Nephron progenitor cell (in vitro differentiated cells): ENCODE measurements at regions not wholly inside any gene's neighbourhood (a gene's known extent, or its start where the extent isn't known, plus 50 kb on each side); places are given as distances from the start of the nearest gene placed in this dataset.

Experiments
- DNase-seq: peaks from one replicate; pipeline ENCODE4 v3.0.0; 2021
- H3K27ac Mint-ChIP-seq: 2 replicates; pipeline ENCODE4 v1.8.0; 2021; ENCODE audit warnings: mild to moderate bottlenecking, moderate library complexity, mixed read lengths
- H3K27me3 Mint-ChIP-seq: 2 replicates; pipeline ENCODE4 v1.8.0; 2021; ENCODE audit warnings: mild to moderate bottlenecking, low read depth, mixed read lengths; ENCODE audit not compliant: poor library complexity
- H3K36me3 Mint-ChIP-seq: 2 replicates; pipeline ENCODE4 v1.8.0; 2021; ENCODE audit warnings: low read depth, mixed read lengths
- H3K4me1 Mint-ChIP-seq: 2 replicates; pipeline ENCODE4 v1.8.0; 2021; ENCODE audit warnings: mixed read lengths
- H3K4me3 Mint-ChIP-seq: 2 replicates; pipeline ENCODE4 v1.8.0; 2021; ENCODE audit warnings: mild to moderate bottlenecking, moderate library complexity, mixed read lengths
- H3K9me3 Mint-ChIP-seq: 2 replicates; pipeline ENCODE4 v1.8.0; 2021; ENCODE audit warnings: mild to moderate bottlenecking, moderate library complexity, mixed read lengths
- TF ChIP-seq, protein P1 (sequence below): fragments of 200-600 bp; sonication (generic); IDR thresholded peaks from 2 replicates; pipeline ENCODE4 v1.5.0; 2021; ENCODE audit warnings: antibody characterized with exemption

DNA sequence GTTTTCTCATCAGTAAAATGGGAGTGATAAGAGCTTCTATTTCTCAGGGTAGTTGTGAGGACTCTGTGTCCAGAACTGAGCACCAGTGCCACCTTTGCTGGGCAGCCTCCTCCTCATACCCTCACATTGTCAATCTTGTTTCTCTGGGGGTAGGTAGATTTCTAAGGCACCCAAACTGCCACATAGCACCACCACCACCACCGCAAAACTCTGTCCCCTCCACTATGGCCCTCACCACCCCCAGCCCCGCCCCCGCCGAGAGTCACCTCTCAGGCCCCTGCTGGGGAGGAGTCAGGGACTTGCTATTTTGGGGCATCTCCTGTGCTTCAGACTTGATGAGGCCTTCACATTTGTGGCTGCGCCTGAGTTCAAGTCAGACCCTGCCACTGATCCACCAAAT is 549.2 kb downstream of the PTPRU start:
- TF ChIP-seq, protein P1, sequence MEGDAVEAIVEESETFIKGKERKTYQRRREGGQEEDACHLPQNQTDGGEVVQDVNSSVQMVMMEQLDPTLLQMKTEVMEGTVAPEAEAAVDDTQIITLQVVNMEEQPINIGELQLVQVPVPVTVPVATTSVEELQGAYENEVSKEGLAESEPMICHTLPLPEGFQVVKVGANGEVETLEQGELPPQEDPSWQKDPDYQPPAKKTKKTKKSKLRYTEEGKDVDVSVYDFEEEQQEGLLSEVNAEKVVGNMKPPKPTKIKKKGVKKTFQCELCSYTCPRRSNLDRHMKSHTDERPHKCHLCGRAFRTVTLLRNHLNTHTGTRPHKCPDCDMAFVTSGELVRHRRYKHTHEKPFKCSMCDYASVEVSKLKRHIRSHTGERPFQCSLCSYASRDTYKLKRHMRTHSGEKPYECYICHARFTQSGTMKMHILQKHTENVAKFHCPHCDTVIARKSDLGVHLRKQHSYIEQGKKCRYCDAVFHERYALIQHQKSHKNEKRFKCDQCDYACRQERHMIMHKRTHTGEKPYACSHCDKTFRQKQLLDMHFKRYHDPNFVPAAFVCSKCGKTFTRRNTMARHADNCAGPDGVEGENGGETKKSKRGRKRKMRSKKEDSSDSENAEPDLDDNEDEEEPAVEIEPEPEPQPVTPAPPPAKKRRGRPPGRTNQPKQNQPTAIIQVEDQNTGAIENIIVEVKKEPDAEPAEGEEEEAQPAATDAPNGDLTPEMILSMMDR, result no peak
- H3K4me1 Mint-ChIP-seq, result no peaks in the 10 kb centered on the region
- no peak overlapping the region for H3K4me3 Mint-ChIP-seq
- no peak overlapping the region for H3K27ac Mint-ChIP-seq
- no peak for DNase-seq
- H3K9me3 Mint-ChIP-seq, result no peaks in the 10 kb centered on the region
- H3K36me3 Mint-ChIP-seq, result no peaks in the 10 kb centered on the region
- peaks cover 29% of the 10 kb centered on the region for H3K27me3 Mint-ChIP-seq

DNA sequence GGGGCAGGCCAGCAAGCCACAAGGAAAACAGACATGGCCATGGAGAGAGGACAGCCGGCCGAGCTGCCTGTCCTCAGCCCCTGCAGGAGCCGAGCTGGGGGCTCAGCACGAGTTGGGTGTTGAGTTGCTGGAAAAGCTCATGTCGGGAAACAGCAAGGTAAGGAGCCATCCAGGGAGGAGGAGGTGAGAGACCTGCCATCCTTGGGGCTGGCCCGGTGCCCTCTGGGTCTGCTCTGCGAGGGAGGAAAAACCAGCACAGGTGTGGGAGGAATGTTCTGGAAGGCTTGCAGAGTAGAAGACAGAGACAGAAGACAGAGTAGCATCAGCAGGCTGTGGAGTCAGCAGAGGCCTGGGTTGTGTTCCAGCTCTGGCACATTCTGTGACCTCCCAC is 548.8 kb downstream of the PTPRU start:
- H3K27me3 Mint-ChIP-seq, result peaks cover 30% of the 10 kb centered on the region
- H3K27ac Mint-ChIP-seq, result peak overlapping the region; percentile 45
- no peaks in the 10 kb centered on the region for H3K4me1 Mint-ChIP-seq
- H3K36me3 Mint-ChIP-seq, result no peaks in the 10 kb centered on the region
- no peaks in the 10 kb centered on the region for H3K9me3 Mint-ChIP-seq
- TF ChIP-seq, protein P1, result no peak
- H3K4me3 Mint-ChIP-seq, result no peak overlapping the region
- no peak for DNase-seq

DNA sequence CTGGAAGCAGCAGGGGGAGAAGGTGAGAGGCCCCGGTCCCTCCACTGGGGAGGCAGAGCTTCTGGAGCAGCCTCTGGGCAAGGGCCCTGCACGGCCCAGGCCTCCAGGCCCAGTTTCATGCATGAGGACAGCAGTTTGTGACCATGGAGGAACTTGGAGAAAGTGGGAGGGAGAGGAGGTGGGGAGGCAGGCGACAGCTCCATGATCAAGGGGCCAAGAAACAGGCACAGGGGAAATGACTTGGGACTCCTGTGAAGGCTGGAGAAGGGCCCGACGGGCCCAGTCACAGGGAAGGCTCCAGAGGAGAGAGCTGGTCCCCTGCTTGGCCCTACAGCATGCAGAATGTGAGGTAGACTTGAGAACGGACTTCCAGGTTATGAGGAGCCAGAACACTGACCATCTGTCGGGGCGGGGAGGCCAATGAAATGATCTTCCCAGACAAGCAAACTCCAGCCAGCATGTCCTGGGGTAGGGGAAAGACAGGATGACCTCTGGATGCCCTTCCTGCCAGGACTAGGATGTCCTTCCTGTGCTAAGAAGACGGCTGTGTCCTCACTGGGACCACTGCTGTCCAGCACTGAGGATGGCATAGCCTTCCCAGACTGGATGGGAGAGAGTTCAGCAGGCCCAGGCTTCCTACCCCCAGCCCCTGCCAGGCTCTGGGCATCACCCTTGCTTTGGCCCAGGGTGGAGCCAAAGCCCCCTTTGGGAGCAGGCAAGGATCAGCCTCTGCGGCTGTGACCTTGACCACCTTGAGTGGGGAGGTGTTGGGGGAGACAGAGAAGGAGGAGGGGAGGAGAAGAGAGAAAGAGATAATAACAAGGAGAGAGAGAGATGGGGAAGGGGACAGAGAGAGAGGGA is 548.2 kb downstream of the PTPRU start:
- Mint-ChIP-seq H3K27me3 (peaks cover 33% of the 10 kb centered on the region), H3K36me3 (no peaks in the 10 kb centered on the region), H3K4me3 (no peak overlapping the region), H3K9me3 (no peaks in the 10 kb centered on the region), H3K27ac (peak overlapping the region; percentile 45), H3K4me1 (no peaks in the 10 kb centered on the region)
- TF ChIP-seq, protein P1, result no peak
- DNase-seq, result no peak

DNA sequence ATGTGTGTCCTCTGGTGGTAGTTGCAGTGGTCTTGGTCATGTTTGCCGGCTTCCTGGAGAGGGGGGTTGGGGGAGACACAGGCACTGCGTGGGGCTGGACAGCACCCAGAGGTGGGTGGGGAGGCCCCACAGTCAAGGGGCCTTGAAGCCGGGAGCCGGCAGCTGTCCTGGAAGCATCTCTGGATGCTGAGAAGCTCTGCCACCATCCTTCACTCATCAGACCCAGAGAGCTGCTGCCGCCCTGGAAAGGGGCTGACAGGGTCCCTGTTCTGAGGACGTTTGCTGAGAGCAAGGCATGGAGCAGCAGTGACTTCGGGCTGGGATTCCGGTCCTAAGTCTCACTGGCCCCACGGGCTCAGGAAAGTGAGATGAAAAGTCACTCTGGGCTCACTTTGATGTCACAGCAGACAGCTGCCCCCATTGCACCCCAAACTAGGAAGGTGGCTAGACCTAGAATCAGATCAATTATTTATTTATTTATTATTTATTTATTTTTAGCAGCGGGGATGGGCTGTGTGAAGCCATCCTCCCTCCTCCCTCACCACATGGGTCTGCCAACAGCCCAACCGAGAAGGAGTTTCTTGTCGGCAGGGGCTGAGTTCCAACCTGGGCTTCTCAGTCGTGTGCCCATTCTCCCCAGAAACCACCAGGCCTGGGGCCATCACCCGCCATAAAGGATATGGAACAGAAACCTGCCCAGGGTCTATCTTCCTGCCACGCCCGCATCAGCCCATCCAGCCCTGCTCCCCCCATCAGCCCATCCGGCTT is 547.4 kb downstream of the PTPRU start:
- H3K9me3 Mint-ChIP-seq, result no peaks in the 10 kb centered on the region
- TF ChIP-seq, protein P1, result no peak

DNA sequence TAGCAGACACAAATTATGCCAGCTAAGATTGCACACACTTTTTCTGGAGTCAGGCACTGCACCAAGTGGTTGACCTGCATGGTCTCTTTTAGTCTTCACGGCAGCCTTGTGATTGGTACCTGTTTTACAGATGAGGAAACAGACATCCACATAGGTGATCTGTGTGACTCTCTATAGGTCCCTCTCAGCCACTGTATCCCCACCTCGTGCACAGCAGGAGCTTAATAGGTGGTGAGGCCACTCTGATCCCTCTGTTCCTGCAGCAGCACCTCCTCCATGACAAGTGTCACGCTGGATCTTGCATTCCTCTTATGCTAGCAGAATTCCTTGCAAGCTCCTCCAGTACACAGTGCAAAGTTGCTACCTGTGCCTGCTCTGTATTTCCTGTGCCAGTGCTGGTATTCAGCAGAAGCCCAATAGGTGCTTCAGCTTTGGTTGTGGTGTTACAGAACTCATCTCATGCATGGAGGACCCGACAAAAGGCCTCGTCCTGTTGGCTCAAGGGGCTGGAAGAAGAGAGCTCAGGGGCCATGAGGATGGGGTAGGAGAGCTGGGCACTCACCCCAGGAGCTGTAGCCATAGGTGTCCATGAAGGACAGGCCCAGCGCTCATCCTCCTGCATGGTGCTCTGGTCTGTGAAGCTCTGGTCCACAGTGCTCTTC is 546.7 kb downstream of the PTPRU start:
- no peak overlapping the region for H3K27ac Mint-ChIP-seq
- TF ChIP-seq, protein P1, result no peak
- no peak for DNase-seq

More for the DNA sequence above, 547.4 kb downstream of the PTPRU start:
- peaks cover 33% of the 10 kb centered on the region for H3K27me3 Mint-ChIP-seq
- H3K36me3 Mint-ChIP-seq, result no peaks in the 10 kb centered on the region
- H3K4me1 Mint-ChIP-seq, result no peaks in the 10 kb centered on the region
- DNase-seq, result no peak
- no peak overlapping the region for H3K27ac Mint-ChIP-seq
- no peak overlapping the region for H3K4me3 Mint-ChIP-seq

More for the DNA sequence above, 546.7 kb downstream of the PTPRU start:
- H3K36me3 Mint-ChIP-seq, result no peaks in the 10 kb centered on the region
- no peaks in the 10 kb centered on the region for H3K4me1 Mint-ChIP-seq
- H3K27me3 Mint-ChIP-seq, result peaks cover 33% of the 10 kb centered on the region
- H3K4me3 Mint-ChIP-seq, result no peak overlapping the region
- no peaks in the 10 kb centered on the region for H3K9me3 Mint-ChIP-seq
